GM06990 (cell line): ENCODE measurements at regions not wholly inside any gene's neighbourhood (a gene's known extent, or its start where the extent isn't known, plus 50 kb on each side); places are given as distances from the start of the nearest gene placed in this dataset.
"Not testable (repeated sequence)": the region's sequence is repeated elsewhere in the genome, so short reads cannot be mapped to it uniquely, and the experiment has no call there.

ENCODE experiments used
- DNase-seq: peaks from one replicate; pipeline ENCODE4 v3.0.0-alpha.2; 2011; ENCODE audit not compliant: insufficient read length; ENCODE audit errors: extremely low read depth
- H3K27me3 ChIP-seq: replicated peaks from 2 replicates; pipeline ENCODE4 v1.6.0; 2011; ENCODE audit warnings: low read length; ENCODE audit not compliant: control insufficient read depth, insufficient read depth
- H3K36me3 ChIP-seq: 2 replicates; pipeline ENCODE4 v1.5.1; 2011; ENCODE audit warnings: low read length; ENCODE audit not compliant: control insufficient read depth, insufficient read depth
- H3K4me3 ChIP-seq: replicated peaks from 2 replicates; pipeline ENCODE4 v1.5.1; 2011; ENCODE audit warnings: low read depth, mild to moderate bottlenecking, control low read depth, low read length
- TF ChIP-seq, protein P1 (sequence below): IDR thresholded peaks from 2 replicates; pipeline ENCODE4 v1.5.1; 2011; ENCODE audit warnings: low read length, control low read depth, mild to moderate bottlenecking, inconsistent platforms; ENCODE audit not compliant: insufficient read depth, poor library complexity, severe bottlenecking

DNA sequence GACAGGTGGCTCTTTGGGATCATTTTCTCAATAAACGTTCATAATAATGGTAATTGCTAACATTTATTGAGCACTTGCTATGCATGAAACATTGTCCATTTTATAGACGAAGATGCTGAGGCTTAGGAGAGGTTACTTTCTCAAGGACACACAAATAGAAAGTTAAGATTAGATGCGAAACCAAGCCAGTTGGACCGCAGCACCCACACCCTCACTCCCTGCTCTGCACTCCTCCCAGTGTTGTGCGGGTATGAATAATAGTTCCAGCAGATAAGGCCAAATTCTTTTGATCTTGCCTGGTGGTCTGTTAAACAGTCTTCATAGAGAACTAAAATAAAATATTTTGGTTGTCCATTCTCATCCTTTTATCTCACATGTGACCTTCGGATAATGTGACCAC lies 85.0 kb upstream of the BEND4 start:
- H3K4me3 ChIP-seq, result no peak overlapping the region
- TF ChIP-seq, protein P1, sequence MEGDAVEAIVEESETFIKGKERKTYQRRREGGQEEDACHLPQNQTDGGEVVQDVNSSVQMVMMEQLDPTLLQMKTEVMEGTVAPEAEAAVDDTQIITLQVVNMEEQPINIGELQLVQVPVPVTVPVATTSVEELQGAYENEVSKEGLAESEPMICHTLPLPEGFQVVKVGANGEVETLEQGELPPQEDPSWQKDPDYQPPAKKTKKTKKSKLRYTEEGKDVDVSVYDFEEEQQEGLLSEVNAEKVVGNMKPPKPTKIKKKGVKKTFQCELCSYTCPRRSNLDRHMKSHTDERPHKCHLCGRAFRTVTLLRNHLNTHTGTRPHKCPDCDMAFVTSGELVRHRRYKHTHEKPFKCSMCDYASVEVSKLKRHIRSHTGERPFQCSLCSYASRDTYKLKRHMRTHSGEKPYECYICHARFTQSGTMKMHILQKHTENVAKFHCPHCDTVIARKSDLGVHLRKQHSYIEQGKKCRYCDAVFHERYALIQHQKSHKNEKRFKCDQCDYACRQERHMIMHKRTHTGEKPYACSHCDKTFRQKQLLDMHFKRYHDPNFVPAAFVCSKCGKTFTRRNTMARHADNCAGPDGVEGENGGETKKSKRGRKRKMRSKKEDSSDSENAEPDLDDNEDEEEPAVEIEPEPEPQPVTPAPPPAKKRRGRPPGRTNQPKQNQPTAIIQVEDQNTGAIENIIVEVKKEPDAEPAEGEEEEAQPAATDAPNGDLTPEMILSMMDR, result no peak
- H3K27me3 ChIP-seq, result no peaks in the 10 kb centered on the region
- no peak for DNase-seq
- no peaks in the 10 kb centered on the region for H3K36me3 ChIP-seq

DNA sequence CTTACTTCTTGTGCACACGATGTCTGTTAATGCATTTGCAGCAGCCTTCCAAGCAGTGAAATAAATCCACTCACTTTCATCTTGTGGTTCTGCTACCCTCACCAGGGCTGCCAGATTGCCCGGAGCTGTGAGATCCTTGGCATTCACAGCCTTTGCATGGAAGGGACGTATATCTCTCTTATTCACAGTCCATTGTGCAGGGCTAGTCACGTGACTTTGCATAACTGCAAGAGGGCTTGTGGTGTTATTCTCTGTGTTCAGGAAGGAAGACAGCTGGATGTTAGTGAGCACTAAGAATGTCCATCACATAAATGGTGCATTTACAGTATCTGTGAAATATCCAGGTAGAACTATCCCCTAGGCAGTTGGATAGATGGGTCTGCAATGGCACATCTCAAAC lies 96.5 kb upstream of the BEND4 start:
- Histone ChIP-seq H3K4me3 (no peak overlapping the region), H3K36me3 (no peaks in the 10 kb centered on the region), H3K27me3 (no peaks in the 10 kb centered on the region)
- no peak for DNase-seq
- TF ChIP-seq, protein P1, result no peak

DNA sequence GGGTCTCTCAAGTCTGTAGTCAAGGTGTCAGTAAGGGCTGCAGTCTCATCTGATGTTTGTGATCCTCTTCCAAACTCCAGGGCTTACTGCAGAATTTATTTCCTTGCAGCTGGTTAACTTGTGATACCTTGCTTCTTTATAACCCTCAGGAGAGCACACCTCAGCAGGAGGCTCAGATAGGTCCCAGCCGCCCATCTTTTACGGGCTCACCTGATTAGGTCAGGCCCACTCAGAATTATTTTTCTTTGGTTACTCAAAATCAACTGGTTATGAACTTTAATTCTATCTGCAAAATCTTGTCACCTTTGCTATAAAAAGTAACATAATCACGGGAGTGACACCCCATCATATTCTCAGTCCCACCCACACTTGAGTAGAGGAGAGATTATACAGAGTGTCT lies 99.9 kb upstream of the BEND4 start:
- Histone ChIP-seq H3K4me3 (no peak overlapping the region), H3K36me3 (no peaks in the 10 kb centered on the region), H3K27me3 (no peaks in the 10 kb centered on the region)
- DNase-seq, result no peak
- TF ChIP-seq, protein P1, result no peak

DNA sequence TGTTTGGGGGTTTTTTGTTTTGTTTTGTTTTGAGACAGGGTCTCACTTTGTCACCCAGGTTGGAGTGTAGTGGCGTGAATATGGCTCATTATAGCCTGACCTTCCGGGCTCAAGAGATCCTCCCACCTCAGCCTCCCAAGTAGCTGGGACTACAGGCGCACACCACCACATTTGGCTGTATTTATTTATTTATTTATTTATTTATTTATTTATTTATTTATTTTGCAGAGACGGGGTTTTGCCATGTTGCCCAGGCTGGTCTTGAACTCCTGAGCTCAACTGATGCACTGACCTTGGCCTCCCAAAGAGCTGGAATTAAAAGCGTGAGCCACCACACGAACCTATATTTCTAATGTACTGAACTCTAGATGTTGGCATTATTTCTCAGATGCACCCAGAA lies 105.2 kb upstream of the BEND4 start:
- not testable (repeated sequence) for H3K36me3 ChIP-seq, H3K4me3 ChIP-seq, H3K27me3 ChIP-seq, DNase-seq

DNA sequence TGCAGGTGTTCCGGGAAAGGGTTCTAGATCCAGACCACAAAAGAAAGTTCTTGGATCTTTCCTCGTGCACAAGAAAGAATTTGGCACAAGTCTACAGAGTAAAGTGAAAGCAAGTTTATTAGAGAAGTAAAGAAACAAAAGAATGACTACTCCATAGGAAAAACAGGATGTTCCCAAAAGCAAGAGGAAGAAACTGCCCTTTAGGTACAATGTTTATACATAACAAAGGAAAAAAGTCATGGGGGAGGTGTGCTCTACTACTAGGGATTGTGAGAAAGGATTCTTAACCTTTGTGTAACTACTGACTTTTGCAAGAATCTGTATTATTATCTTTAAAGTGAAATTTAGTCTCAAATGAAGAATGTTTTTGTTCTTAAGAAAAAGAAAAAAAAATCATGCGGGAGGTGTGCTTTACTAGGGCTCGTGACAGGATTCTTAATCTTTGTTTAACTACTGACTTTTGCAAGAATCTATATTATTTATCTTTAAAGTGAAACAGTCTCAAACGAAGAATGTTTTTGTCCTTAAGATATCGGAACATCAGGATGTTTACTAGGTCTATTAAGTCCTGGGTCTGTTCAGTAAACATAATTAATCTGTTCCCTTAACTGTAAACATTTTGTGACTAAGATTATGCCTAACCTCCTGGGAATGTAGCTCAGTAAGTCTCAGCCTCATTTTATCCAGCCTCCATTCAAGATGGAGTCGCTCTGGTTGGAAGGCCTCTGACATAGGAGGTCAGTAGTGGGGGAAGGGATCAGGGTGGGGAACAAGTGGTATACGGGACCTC lies 110.4 kb upstream of the BEND4 start:
- TF ChIP-seq, protein P1, result no peak
- Histone ChIP-seq H3K4me3 (no peak overlapping the region), H3K27me3 (no peaks in the 10 kb centered on the region), H3K36me3 (no peaks in the 10 kb centered on the region)
- DNase-seq, result no peak

DNA sequence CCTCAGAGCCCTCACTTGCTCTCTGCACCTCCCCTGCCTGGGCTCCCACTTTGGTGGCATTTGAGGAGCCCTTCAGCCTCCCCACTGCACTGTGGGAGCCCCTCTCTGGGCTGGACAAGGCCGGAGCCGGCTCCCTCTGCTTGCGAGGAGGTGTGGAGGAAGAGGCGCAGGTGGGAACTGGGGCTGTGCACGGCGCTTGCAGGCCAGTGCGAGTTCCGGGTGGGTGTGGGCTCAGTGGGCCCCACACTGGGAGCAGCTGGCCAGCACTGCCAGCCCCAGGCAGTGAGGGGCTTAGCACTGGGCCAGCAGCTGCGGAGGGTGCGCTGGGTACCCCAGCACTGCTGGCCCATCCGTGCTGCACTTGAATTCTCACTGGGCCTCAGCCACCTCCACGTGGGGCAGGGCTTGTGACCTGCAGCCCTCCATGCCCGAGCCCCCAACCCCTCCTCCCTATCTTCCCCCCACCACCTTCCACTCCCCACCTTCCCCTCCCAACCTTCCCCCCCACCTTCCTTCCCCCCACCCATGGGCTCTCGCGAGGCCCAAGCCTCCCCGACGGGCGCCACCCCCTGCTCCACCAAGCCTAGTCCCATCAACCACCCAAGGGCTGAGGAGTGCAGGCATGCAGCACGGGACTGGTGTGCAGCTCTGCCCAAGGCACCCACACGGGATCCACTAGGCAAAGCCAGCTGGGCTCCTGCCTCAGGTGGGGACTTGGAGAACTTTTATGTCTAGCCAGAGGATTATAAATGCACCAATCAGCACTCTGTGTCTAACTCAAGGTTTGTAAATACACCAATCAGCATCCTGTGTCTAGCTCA lies 113.5 kb upstream of the BEND4 start:
- Histone ChIP-seq H3K36me3 (no peaks in the 10 kb centered on the region), H3K4me3 (no peak overlapping the region), H3K27me3 (no peaks in the 10 kb centered on the region)
- TF ChIP-seq, protein P1, result no peak
- no peak for DNase-seq
